GM18861 (cell line): ENCODE measurements at regions not wholly inside any gene's neighbourhood (a gene's known extent, or its start where the extent isn't known, plus 50 kb on each side); places are given as distances from the start of the nearest gene placed in this dataset.

Source experiments
- ATAC-seq: cut with Tn5 transposase; IDR thresholded peaks from one replicate; pipeline ENCODE4 v1.9.1; 2021; ENCODE audit not compliant: unreplicated experiment

DNA sequence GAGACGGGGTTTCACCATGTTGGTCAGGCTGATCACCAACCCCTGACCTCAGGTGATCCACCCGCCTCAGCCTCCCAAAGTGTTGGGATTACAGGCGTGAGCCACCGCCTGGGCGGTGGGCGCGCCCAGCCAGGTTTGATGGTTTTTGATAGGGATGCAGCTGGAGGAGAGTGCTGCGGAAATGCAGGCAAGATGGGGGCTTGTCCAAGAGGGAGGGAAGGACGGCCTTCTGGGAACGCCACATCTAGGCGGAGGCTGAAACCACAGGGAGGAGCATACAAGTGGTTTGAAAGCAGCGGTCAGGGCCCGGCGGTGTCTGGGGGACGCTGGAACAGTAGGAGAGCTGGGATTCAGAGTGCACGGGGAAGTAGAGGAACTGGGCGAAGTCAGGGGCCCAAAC is 134.6 kb downstream of the VRK1 start:
- no peak for ATAC-seq

DNA sequence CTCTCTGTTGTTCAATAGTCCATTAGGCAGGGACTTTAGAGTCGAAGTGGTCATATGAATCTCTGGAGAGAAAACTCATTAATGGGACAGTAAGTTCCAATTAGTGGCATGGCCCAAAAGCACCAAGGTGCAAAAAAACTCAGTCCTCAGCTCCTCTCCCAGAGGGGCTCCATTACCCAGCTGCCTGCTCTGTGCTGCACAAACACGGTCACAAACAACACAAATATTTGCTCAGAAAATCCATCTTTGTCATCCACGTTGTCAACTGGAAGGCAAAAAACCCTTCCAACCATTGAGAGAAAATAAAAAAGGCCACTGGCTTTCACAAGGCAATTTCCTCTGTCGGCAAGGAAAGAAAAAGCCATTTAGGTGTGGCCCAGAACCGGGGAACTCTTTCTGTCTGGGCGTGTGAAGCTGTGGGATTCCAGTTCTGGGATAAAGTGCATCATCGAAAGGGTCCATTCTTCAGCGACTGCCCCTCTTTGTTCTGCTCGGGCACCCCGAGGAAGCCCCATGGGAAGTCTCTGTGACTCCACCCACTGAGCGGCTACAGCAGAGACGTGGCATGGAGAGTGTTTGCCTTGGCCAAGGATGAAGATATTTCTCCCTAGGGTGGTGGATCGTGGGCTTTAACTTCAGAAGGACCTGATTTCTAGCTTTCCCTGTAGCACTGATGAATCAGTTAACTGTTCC is 137.6 kb downstream of the VRK1 start:
- no peak for ATAC-seq

DNA sequence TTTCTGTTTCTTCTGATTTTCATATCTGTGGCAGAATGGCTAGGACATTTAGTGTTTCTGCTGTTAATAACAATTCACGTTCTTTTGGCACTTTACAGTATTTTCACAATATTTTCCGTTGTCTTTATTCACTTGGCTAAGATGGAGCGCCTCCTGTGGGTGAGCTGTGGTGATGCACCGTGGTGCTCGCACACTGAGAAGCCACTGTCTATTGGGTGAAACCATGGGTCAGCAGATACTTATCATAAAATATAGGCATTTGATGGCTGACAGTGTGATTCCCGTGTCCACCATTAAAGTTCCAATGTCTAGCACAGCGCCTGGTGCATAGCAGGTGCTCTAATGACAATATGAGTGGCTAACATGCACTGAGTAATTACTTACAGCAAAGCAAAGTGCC is 141.8 kb downstream of the VRK1 start:
- ATAC-seq: no peak

DNA sequence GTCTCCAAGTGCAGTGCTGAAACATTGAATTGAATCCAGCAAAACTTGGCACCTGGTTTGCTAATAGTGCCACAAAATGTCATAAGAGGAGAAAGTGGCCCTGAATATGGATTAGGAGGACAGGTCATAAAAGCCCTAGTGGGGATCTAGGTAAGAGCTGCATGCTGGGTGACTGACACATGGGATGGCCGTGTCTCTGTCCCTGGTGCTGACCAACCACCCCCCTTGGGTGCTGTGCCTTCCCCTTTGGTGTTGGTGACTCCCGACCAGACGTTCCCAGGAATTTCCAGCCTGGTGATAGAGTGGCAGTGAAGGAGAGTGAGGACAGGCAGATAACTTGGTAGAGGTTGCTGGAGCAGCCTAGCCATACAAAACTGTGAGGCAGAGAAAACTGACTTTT is 142.8 kb downstream of the VRK1 start:
- ATAC-seq: no peak

DNA sequence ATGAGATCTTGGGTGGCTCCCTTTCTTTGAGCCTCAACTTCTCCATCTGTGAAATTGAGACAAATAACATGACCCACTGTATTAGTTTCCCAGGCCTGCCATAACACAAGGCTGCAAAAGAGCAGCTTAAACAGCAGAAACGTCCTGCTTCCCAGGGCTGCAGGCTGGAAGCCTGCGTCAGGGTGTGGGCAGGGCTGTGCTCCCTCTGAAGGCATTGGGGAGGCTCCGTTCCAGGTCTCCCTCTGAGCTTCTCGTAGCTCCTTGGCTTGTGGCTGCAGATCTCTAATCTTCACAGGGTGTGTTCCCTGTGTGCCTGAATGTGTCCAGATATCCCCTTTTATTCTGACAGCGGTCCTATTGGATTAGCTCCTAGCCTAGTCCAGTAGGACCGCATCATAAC is 147.1 kb downstream of the VRK1 start:
- no peak for ATAC-seq

DNA sequence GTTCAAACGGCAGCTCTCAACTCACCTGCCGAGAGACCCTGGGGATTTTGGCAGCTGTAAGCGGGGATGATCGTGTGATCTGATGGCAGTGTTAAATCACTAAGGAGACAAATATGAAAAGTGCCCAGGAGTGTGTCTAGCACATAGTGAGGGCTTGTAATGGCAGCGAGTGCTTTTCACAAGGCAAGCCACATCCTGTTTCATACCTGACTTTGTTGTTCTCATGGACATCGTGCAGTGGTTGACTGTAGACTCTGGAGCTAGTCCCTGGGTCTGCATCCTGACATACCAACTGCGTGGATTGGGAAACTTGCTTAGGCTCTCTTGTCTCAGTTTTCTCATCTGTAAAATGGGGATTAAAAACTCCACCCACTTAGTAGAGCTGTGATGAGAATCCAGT is 148.5 kb downstream of the VRK1 start:
- ATAC-seq: no peak

DNA sequence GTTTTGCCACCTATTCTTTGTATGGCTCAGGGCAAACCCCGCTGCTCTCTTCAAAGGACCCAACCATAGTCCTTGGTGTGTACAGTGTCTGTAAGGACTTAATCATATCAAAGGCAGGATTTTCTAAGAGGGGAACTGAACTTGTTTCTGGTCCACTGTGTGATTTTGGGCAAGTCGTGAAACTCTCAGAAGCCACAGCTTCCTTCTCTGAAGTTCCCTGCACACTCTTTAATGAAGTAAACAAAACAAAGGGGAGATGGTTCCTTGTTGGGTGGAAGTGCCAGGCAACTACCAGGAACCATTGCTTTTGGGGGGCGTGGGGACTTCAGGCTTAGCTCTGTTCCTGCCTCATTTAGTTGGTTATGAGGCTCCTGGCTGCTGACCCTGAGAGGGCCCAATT is 152.4 kb downstream of the VRK1 start:
- no peak for ATAC-seq

DNA sequence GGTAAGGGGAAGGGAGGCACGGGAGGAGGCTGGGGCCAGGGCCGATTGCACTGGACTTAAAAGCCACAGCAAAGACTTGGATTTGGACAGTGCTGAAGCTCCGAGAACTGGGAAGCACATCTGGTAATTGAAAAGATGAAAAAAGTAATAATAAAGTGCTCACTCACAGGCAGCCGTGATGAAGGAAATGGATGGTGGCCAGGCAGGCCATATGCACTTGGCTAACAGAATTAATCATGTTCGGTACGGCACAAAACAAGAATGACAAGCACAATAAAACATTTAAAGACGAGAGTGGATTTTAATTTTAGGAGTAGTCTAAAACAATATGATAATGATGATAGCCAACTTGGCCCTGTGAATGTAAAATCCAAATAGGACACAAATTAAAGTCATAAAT is 154.3 kb downstream of the VRK1 start:
- no peak for ATAC-seq

DNA sequence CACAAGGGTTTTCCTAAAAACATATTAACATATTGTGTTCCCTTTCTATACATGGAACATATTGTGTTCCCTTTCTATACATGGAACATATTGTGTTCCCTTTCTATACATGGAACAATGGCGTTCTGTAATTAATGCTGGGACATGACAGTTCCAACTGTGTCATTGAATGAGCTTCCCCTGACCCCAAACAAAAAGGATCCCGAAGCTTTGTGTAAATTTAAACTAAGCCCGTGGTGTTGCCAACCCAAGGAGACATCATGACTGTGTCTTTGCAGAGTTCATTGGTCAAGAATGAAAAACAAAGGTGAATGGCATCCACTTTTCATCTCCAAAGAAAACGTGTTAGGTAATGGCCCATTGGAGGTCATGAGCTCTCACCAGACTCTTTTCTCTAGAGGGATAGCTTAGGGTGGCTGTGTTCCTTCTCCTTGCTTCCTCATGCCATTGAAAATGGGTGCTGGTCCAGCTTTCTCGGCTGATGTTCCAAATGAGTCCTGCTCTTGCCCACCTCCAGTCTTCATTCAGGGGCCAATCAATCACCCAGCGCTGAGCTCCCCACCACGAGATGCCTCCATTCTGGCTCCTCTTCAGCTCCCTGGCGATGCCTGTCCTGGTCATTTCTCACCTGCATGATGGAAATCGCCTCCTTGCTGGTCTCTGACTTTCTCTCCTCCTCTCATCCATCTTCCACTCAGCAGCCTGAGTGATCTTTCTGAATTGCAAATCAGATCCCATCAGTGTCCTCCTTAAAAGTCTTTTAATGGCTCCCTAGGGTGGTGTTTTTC is 156.1 kb downstream of the VRK1 start:
- no peak for ATAC-seq

DNA sequence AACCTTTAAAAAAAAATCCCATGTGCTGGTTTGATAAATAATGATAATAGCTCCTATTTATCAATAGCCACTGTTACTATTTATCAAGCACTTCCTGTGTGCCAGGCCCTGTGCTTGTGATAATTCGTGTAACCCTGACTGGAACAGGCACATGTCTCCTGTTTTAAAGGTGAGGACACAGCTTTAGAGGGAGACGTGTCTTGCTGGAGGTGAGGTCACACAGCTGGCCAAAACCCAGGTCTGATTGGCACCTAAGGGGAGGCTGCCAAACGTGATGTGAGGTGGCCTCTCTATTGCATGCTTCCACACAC is 156.6 kb downstream of the VRK1 start:
- no peak for ATAC-seq

DNA sequence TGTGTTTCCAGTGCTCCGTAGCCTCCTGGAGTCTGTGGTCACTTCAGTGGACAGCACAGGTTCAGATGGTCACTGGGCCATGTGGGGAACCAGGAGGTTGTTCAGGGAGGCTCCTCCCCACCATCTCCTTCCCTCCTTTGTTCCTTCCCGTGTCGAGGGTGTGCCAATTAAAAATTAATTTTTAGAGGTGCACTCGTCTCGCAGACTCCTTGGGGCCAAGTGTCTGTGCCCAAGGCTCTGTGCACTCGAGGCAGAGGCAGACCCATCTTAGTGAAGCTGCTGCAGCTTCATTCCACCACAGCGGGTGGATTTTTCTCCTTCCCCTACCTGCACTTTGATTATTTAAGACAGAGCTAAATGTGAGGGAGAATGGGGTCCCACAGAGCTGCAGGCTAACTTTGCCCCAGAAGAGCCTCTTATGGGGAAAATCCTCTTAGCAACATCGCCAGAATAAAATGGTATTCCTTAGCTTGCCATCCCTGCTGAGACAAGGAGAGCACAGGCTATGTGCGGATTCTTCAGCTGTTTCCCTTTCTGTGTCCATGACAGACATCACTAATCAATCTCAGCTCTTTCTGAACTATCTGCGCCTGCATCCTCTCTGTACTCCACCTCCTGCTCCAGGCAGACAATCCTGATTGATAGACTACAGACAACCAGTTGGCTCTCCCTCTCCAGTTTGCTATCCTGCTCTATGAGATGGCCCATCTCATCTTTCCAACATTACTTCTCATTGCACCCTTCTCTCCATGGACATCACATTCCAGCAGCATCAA is 159.5 kb downstream of the VRK1 start:
- no peak for ATAC-seq

DNA sequence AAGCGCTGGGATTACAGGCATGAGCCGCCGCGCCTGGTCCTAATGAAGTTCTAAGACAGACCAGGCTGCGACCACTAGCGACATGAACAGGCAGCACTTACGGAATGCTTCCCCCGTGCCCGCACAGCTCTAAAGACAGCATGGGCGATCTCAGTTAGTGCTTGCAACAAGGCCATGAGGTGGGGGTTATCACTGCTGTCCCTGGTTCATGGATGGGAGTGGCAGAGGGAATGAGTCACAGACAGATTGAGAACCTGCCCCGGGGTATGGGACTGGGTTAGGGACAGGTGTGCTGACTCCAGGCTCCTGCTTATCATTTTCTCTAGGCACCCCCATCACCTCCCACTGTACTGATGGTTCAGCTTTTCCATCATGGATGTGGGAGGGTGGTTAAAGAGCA is 160.9 kb downstream of the VRK1 start:
- no peak for ATAC-seq

DNA sequence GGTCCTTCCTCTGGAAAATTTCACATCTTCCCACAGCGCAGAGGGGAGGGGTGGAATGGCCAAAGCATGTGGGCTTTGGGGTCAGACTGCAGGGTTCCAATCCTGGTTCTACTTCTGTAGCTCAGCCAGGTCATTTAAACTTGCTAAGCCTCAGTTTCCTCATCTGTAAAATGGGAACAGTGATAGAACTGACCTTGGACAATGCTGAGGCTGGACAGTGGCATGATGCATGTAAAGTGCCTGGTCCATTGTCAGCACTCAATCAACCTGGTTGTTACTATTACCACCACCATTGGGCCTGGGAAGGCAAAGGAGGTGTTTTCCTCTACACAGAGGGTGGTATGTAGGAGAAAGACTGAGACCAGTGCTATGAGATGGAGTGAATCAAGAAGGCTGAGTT is 162.8 kb downstream of the VRK1 start:
- ATAC-seq: no peak

DNA sequence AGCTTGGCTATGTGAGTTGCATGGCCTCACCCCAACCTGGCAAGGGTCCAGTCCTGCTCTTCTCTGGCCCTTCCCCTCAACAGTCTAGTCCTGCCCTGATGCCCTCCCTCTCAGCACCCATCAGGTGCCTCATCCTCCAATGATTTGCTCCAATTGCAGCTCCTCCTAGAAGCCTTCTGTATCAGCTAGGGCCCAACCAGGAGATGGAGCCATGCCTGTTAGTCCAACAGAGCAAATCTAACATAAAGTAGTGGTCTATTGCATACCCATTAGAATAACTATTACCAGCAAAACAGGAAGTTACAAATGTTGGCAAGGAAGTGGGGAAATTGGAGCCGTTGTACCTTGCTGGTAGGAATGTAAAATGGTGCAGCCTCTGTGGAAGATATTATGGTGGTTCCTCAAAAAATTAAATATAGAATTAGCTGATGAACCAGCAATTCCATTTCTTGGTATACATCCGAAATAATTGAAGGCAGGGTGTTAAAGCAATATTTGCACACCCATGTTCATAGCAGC is 163.5 kb downstream of the VRK1 start:
- ATAC-seq: no peak

DNA sequence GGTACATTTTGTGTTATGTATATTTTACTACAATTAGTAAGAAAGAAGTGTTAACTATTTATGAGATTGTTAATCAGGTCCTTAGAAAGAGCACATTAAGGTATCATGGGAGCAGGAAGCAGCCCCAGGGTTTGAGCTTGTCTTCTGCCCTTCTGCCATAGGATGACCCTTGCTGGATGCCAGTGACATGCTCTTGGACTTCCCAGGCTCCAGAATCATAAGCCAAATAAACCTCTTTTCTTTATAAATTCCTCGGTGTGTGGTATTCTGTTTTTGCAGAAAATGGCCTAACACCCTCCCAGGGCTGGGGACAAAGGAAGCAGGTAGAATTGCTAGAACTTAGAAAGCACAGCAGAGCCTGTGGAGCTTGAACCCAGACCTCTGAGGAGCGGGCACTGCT is 164.7 kb downstream of the VRK1 start:
- no peak for ATAC-seq

DNA sequence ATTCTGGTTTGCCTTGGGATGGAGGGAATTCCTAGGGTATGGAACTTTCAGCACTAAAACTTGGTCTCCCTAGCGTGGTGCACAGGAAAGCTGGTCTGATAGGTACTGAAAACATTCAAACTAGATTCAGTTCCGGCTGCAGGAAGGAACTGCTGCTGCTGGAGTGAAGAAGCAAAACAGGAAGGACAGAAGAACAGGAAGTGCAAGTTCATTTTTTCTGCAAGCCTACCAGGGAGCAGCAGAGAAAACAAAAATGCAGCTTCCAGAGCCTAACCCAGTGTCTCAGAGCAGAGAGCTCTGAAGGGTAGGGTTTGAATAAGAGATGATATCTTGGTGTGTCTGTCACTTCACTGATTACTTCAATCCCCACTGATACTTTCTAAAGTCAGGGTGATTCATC is 165.2 kb downstream of the VRK1 start:
- no peak for ATAC-seq

DNA sequence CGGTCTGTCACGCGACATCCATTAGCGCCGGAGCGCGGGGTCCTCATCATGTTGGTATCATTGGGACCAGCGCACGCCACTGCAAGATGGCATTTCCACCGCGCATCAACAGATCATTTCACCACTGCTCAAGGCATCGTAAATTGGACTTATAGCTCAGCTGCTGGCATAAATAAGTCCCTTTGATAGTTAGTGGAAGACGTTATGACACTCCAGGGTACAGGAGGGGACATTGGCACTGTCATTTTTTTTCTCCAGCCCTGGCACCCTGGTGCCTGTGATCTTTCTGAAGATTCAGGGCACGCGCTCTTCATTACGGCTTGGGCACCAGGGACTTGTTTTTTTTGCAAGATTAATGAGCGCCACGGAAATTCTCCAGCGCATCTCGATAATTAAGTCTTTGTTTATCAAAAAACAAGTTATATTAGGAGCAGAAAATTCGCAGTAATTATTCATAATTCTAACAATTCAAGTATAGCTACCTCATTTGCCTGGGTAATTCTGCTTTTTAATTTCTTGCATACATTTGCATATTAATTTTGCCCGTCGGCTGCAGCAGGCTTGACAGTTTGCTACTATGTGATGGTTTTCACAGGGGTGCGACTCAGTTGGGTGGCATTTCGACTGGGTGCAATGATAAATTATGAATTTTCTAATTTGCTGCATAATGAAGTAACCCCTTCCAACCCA is 167.7 kb downstream of the VRK1 start:
- no peak for ATAC-seq

DNA sequence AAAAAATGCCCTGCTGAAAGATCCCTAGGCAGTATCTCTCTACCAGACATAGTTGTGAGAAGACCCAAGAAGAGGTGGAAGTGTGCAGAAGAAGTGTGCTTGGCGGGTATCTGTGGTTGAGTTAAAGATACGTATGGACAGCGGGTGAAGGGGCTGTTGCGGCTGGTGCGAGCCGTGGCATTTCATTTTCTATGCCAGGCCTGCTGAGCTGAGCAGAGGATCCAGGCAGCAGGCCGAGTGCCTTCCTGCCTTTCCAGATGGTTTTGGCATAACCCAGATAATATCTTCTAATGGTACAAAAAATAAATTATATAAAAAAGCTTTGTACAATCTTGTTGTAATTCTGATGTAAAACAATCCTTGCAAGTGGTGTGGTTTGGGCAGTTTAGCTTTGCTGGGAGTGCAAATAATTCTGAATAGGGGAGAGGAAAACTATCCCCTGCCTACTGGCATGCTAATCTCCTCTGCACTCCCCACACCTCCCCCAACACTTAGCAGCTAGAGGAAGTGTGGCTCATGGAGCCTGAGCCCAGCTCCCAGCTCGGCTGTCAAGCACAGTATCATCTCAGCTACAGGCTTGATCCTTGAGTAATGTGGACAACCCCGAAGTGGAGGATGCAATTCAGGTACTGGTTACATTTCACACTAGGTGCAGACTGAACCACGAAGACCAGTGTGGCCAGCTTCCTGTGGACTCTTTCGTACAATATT is 168.9 kb downstream of the VRK1 start:
- no peak for ATAC-seq

DNA sequence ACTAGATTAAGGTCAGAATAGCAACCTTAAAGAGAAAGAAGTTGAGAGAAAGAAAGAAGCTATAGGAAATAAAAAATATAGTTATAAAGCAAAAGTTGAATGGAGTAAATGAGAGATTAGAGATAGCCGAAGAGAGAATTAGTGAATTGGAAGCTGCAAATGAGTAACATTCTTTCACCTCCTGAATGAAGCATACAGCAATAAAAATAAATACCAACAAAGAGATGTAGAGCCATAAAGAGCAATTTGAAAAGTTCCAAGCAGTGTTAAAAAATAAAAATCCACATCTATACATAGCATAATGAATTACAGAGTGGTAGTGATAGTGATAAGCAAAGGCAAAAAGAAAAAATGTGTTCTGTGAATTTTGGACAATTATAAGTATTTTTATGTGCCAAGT is 177.9 kb downstream of the VRK1 start:
- ATAC-seq: no peak

DNA sequence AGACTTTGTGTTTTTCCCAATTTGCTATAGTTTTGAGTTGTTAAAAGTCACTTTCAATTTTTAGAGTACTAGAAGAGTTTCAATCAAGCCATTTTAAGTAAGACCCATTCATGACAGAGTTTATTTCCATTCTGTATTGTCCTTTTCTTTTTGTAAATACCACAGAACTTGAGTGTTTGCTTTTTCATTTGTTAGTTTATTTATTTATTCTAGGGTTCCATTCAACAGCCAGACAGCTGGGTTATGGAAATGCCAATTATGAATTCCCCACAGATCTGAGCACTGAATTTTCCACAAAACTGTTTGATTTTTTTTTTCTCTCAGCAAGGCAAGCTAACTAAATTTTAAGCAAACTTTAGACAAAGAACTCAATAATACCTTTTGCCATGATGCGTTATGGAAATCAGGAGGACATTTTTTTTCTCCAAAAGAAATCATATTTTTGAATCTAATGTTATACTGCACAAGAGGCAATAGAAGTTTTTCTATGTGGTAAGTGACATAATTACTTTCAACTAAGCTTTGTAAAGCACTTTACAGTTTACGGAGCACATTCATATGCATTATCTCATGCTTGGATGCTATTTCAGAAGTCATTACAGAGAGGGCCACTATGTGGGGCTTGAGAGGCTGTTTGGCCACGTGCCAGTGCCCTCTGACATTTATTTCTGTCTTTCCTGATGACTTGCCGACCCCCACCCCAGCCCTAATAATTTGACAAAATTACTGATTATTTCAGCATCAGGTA is 181.5 kb downstream of the VRK1 start:
- no peak for ATAC-seq
